Upper lobe of left lung (tissue), 4 donors: ENCODE measurements at regions not wholly inside any gene's neighbourhood (a gene's known extent, or its start where the extent isn't known, plus 50 kb on each side); places are given as distances from the start of the nearest gene placed in this dataset.

Experiments used
- CTCF ChIP-seq, 6 experiments: fragments of 450-650 bp in 4 of 6; fragments of 200-600 bp in 2 of 6; sonication (generic) in 2 of 6; IDR thresholded peaks; one replicate each; pipeline ENCODE4 v1.5.1; 2016 to 2019; ENCODE audit warnings: antibody characterized with exemption in 6 of 6
- POLR2A ChIP-seq, 4 donors: fragments of 450-650 bp; IDR thresholded peaks; one replicate each; pipeline ENCODE4 v1.5.1; 2016 to 2017; ENCODE audit warnings: antibody characterized with exemption in 4 of 4, mild to moderate bottlenecking in 2 of 4

GRCh38 chr7:16295558-16295957 is 125.8 kb downstream of the CRPPA start:
- TF ChIP-seq CTCF (IDR thresholded peaks at IDR 0.05) = no peak
- TF ChIP-seq POLR2A (IDR thresholded peaks at IDR 0.05) = no peak
